Activated CD4-positive, alpha-beta memory T cell treated with anti-CD3 and anti-CD28 coated beads, Interleukin-2, amount 10 ng/mL, durations not matched to agents 7 days and 5 days (primary cell): ENCODE measurements at regions not wholly inside any gene's neighbourhood (a gene's known extent, or its start where the extent isn't known, plus 50 kb on each side); places are given as distances from the start of the nearest gene placed in this dataset.

Experiments used
- CTCF ChIA-PET: fragments of 350-600 bp; sonication (Branson Sonifier 250); formaldehyde crosslinking; loops from one replicate; lab custom pipeline; 2021; ENCODE audit warnings: antibody characterized with exemption, inconsistent platforms; lab: Charles Lee
- POLR2A ChIA-PET: fragments of 350-600 bp; sonication (Branson Sonifier 250); formaldehyde crosslinking; loops from one replicate; lab custom pipeline; 2021; ENCODE audit warnings: antibody characterized with exemption; lab: Charles Lee
- DNase-seq: peaks from one replicate; pipeline ENCODE4 v3.0.0-alpha.2; 2020
- H3K27ac Mint-ChIP-seq: one replicate; pipeline ENCODE4 v1.8.0; 2021; ENCODE audit warnings: mild to moderate bottlenecking, mixed read lengths
- H3K27me3 Mint-ChIP-seq: one replicate; pipeline ENCODE4 v1.8.0; 2021; ENCODE audit warnings: mixed read lengths
- H3K36me3 Mint-ChIP-seq: one replicate; pipeline ENCODE4 v1.8.0; 2021; ENCODE audit warnings: low read depth, mixed read lengths
- H3K4me1 Mint-ChIP-seq: one replicate; pipeline ENCODE4 v1.8.0; 2021; ENCODE audit warnings: mixed read lengths
- H3K4me3 Mint-ChIP-seq: one replicate; pipeline ENCODE4 v1.8.0; 2021; ENCODE audit warnings: mild to moderate bottlenecking, mixed read lengths
- H3K9me3 Mint-ChIP-seq: one replicate; pipeline ENCODE4 v1.8.0; 2021; ENCODE audit warnings: mixed read lengths

GRCh38 chr1:4272568-4272967 is 372.5 kb upstream of the C1orf174 start:
- CTCF ChIA-PET = no interaction called here
- Mint-ChIP-seq H3K27ac (no peak overlapping the region), H3K4me1 (peaks cover 4% of the 10 kb centered on the region), H3K27me3 (no peaks in the 10 kb centered on the region), H3K9me3 (peaks cover 13% of the 10 kb centered on the region), H3K36me3 (no peaks in the 10 kb centered on the region), H3K4me3 (no peak overlapping the region)
- no peak for DNase-seq
- POLR2A ChIA-PET = no interaction called here

- ChIA-PET CTCF (no interaction called here), POLR2A (no interaction called here)
- Mint-ChIP-seq H3K27me3 (no peaks in the 10 kb centered on the region), H3K9me3 (peaks cover 16% of the 10 kb centered on the region), H3K36me3 (no peaks in the 10 kb centered on the region), H3K27ac (no peak overlapping the region), H3K4me3 (no peak overlapping the region), H3K4me1 (no peaks in the 10 kb centered on the region)
- no peak for DNase-seq
Measured at GRCh38 chr1:4273243-4273642, 373.2 kb upstream of the C1orf174 start.

GRCh38 chr1:4273747-4274146 is 373.7 kb upstream of the C1orf174 start:
- Mint-ChIP-seq H3K9me3 (peaks cover 16% of the 10 kb centered on the region), H3K27me3 (no peaks in the 10 kb centered on the region)
- CTCF ChIA-PET = no interaction called here

GRCh38 chr1:4275083-4275482 is 375.0 kb upstream of the C1orf174 start:
- DNase-seq = no peak
- Mint-ChIP-seq H3K27me3 (no peaks in the 10 kb centered on the region), H3K36me3 (no peaks in the 10 kb centered on the region), H3K4me1 (no peaks in the 10 kb centered on the region), H3K4me3 (no peak overlapping the region), H3K9me3 (peaks cover 16% of the 10 kb centered on the region), H3K27ac (no peak overlapping the region)
- CTCF ChIA-PET = no interaction called here
- POLR2A ChIA-PET = no interaction called here

More at GRCh38 chr1:4273747-4274146, 373.7 kb upstream of the C1orf174 start:
- Mint-ChIP-seq H3K27ac (no peak overlapping the region), H3K4me3 (no peak overlapping the region), H3K4me1 (no peaks in the 10 kb centered on the region), H3K36me3 (no peaks in the 10 kb centered on the region)
- POLR2A ChIA-PET = no interaction called here
- DNase-seq = no peak

GRCh38 chr1:4276238-4276637 is 376.2 kb upstream of the C1orf174 start:
- DNase-seq = no peak
- H3K36me3 Mint-ChIP-seq = no peaks in the 10 kb centered on the region
- H3K4me3 Mint-ChIP-seq = no peak overlapping the region
- H3K4me1 Mint-ChIP-seq = no peaks in the 10 kb centered on the region
- ChIA-PET POLR2A (no interaction called here), CTCF (no interaction called here)
- no peak overlapping the region for H3K27ac Mint-ChIP-seq
- H3K9me3 Mint-ChIP-seq = peaks cover 16% of the 10 kb centered on the region
- H3K27me3 Mint-ChIP-seq = no peaks in the 10 kb centered on the region

- POLR2A ChIA-PET = no interaction called here
- Mint-ChIP-seq H3K27me3 (no peaks in the 10 kb centered on the region), H3K36me3 (no peaks in the 10 kb centered on the region), H3K9me3 (peaks cover 18% of the 10 kb centered on the region), H3K27ac (no peak overlapping the region), H3K4me1 (no peaks in the 10 kb centered on the region), H3K4me3 (no peak overlapping the region)
- DNase-seq = no peak
- CTCF ChIA-PET = no interaction called here
Measured at GRCh38 chr1:4277598-4277997, 376.8 kb upstream of the AJAP1 start.

GRCh38 chr1:4284976-4285375 is 369.4 kb upstream of the AJAP1 start:
- H3K27ac Mint-ChIP-seq = no peak overlapping the region

GRCh38 chr1:4292861-4293260 is 361.5 kb upstream of the AJAP1 start:
- no peak for DNase-seq
- no peaks in the 10 kb centered on the region for H3K36me3 Mint-ChIP-seq
- peaks cover 2% of the 10 kb centered on the region for H3K27me3 Mint-ChIP-seq
- no peaks in the 10 kb centered on the region for H3K4me1 Mint-ChIP-seq
- no peak overlapping the region for H3K27ac Mint-ChIP-seq
- ChIA-PET CTCF (no interaction called here), POLR2A (no interaction called here)
- peaks cover 5% of the 10 kb centered on the region for H3K9me3 Mint-ChIP-seq
- H3K4me3 Mint-ChIP-seq = no peak overlapping the region

More at GRCh38 chr1:4284976-4285375, 369.4 kb upstream of the AJAP1 start:
- DNase-seq = no peak
- Mint-ChIP-seq H3K4me1 (no peaks in the 10 kb centered on the region), H3K9me3 (peaks cover 2% of the 10 kb centered on the region), H3K27me3 (peaks cover 2% of the 10 kb centered on the region), H3K36me3 (no peaks in the 10 kb centered on the region), H3K4me3 (no peak overlapping the region)
- ChIA-PET CTCF (no interaction called here), POLR2A (no interaction called here)

GRCh38 chr1:4298361-4299083 is 355.9 kb upstream of the AJAP1 start:
- Mint-ChIP-seq H3K27me3 (no peaks in the 10 kb centered on the region), H3K4me3 (no peak overlapping the region)

GRCh38 chr1:4301007-4301406 is 353.4 kb upstream of the AJAP1 start:
- Mint-ChIP-seq H3K27me3 (no peaks in the 10 kb centered on the region), H3K4me1 (no peaks in the 10 kb centered on the region), H3K27ac (no peak overlapping the region), H3K9me3 (peaks cover 11% of the 10 kb centered on the region), H3K4me3 (no peak overlapping the region), H3K36me3 (no peaks in the 10 kb centered on the region)
- CTCF ChIA-PET = no interaction called here
- no peak for DNase-seq
- POLR2A ChIA-PET = no interaction called here

More at GRCh38 chr1:4298361-4299083, 355.9 kb upstream of the AJAP1 start:
- Mint-ChIP-seq H3K4me1 (no peaks in the 10 kb centered on the region), H3K36me3 (no peaks in the 10 kb centered on the region), H3K27ac (no peak overlapping the region), H3K9me3 (peaks cover 9% of the 10 kb centered on the region)
- CTCF ChIA-PET = no interaction called here
- POLR2A ChIA-PET = no interaction called here
- DNase-seq = no peak

GRCh38 chr1:4303303-4303702 is 351.1 kb upstream of the AJAP1 start:
- no peak overlapping the region for H3K4me3 Mint-ChIP-seq
- DNase-seq = no peak
- no peak overlapping the region for H3K27ac Mint-ChIP-seq
- no peaks in the 10 kb centered on the region for H3K36me3 Mint-ChIP-seq
- no peaks in the 10 kb centered on the region for H3K4me1 Mint-ChIP-seq
- ChIA-PET POLR2A (no interaction called here), CTCF (no interaction called here)
- H3K27me3 Mint-ChIP-seq = no peaks in the 10 kb centered on the region
- peaks cover 6% of the 10 kb centered on the region for H3K9me3 Mint-ChIP-seq

GRCh38 chr1:4305526-4306301 is 348.7 kb upstream of the AJAP1 start:
- H3K36me3 Mint-ChIP-seq = no peaks in the 10 kb centered on the region
- POLR2A ChIA-PET = no interaction called here
- H3K4me1 Mint-ChIP-seq = no peaks in the 10 kb centered on the region
- DNase-seq = no peak
- CTCF ChIA-PET = no interaction called here
- peaks cover 6% of the 10 kb centered on the region for H3K9me3 Mint-ChIP-seq
- H3K27ac Mint-ChIP-seq = no peak overlapping the region
- H3K27me3 Mint-ChIP-seq = no peaks in the 10 kb centered on the region
- H3K4me3 Mint-ChIP-seq = no peak overlapping the region

GRCh38 chr1:4306559-4307467 is 347.6 kb upstream of the AJAP1 start:
- Mint-ChIP-seq H3K36me3 (no peaks in the 10 kb centered on the region), H3K4me1 (no peaks in the 10 kb centered on the region), H3K27me3 (no peaks in the 10 kb centered on the region), H3K4me3 (no peak overlapping the region), H3K27ac (no peak overlapping the region), H3K9me3 (peaks cover 6% of the 10 kb centered on the region)
- POLR2A ChIA-PET = no interaction called here
- no peak for DNase-seq
- CTCF ChIA-PET = no interaction called here
